ENCODE measurements at regions not wholly inside any gene's neighbourhood (a gene's known extent, or its start where the extent isn't known, plus 50 kb on each side); places are given as distances from the start of the nearest gene placed in this dataset.
"Not testable (repeated sequence)": the region's sequence is repeated elsewhere in the genome, so short reads cannot be mapped to it uniquely, and the experiment has no call there.

DNA sequence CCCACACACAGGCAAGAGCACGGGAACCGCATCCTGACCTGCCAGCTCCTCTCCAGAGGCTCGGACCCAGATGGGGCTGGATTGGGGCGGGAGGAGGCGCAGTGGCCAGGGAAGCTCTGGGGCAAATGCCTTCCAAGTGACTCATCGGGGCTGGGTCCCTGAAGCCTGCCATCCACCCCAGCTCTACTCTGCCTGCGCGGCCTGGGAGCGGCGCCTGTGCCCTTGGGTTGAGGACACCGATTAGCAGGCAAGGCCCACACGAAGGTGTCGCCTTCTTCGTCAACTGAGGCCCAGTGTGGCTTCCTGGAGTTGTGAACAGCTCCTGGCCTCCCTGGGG is 4380.3 kb upstream of the TPTE start:
- TF ChIP-seq, protein P1, sequence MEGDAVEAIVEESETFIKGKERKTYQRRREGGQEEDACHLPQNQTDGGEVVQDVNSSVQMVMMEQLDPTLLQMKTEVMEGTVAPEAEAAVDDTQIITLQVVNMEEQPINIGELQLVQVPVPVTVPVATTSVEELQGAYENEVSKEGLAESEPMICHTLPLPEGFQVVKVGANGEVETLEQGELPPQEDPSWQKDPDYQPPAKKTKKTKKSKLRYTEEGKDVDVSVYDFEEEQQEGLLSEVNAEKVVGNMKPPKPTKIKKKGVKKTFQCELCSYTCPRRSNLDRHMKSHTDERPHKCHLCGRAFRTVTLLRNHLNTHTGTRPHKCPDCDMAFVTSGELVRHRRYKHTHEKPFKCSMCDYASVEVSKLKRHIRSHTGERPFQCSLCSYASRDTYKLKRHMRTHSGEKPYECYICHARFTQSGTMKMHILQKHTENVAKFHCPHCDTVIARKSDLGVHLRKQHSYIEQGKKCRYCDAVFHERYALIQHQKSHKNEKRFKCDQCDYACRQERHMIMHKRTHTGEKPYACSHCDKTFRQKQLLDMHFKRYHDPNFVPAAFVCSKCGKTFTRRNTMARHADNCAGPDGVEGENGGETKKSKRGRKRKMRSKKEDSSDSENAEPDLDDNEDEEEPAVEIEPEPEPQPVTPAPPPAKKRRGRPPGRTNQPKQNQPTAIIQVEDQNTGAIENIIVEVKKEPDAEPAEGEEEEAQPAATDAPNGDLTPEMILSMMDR (conservative IDR thresholded peaks at IDR 0.05 in 1 of 2, IDR thresholded peaks at IDR 0.05 in 1 of 2; ENCODE audit: low read depth in 1 of 2, low read length in 2 of 2) = not testable (repeated sequence)
- not testable (repeated sequence) for TF ChIP-seq EZH2 (IDR thresholded peaks at IDR 0.05; ENCODE audit: low read length, missing control alignments)
